ENCODE measurements at regions not wholly inside any gene's neighbourhood (a gene's known extent, or its start where the extent isn't known, plus 50 kb on each side); places are given as distances from the start of the nearest gene placed in this dataset.

DNA sequence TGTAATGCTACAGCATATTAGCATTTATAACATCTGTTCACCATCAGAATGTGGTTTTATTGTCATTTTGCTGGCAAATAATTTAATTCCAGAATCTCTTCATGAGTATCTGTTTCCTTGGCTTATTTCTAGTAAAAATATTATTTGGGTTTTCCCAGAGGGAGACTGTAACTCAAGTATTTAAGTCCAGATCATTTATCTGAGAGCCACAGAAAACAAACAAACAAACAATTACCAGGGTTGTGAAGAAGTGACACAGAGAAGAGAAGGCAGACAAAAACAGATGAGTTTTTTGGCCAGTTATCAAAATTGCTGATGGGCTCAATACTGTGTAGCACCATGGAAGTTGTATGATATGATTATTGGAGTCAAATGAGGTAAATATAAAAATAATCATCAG is 515.1 kb downstream of the TECRL start:
- ChIA-PET POLR2A (no interaction called here), CTCF (no interaction called here)
- intact Hi-C loops (cut with DNase I, micrococcal nuclease), result no loop called here
- Histone ChIP-seq H3K4me3 (ENCODE audit: low read length) (no peak overlapping the region), H3K4me1 (ENCODE audit: insufficient read depth, low read length) (no peaks in the 10 kb centered on the region), H3K9me3 (ENCODE audit: control insufficient read depth in 1 of 2, insufficient read depth in 1 of 2, low read length in 2 of 2) (peaks cover 0 to 3% of the 10 kb centered on the region in 2 experiments), H3K36me3 (ENCODE audit: insufficient read depth, low read length) (no peaks in the 10 kb centered on the region), H3K27me3 (ENCODE audit: control insufficient read depth in 1 of 2, insufficient read depth in 2 of 2, low read length in 2 of 2) (no peaks in the 10 kb centered on the region), H3K27ac (ENCODE audit: low read depth in 1 of 2, low read length in 2 of 2) (no peak overlapping the region)
- Mint-ChIP-seq H3K36me3 (ENCODE audit: low read depth) (no peaks in the 10 kb centered on the region), H3K9me3 (peaks cover 16% of the 10 kb centered on the region), H3K27me3 (no peaks in the 10 kb centered on the region), H3K27ac (no peak overlapping the region), H3K4me1 (ENCODE audit: low read depth) (no peaks in the 10 kb centered on the region), H3K4me3 (no peak overlapping the region)
- TF ChIP-seq CTCF (IDR thresholded peaks at IDR 0.05), result no peak
- DNase-seq, result no peak
- ATAC-seq (ENCODE audit: poor library complexity), result no peak

DNA sequence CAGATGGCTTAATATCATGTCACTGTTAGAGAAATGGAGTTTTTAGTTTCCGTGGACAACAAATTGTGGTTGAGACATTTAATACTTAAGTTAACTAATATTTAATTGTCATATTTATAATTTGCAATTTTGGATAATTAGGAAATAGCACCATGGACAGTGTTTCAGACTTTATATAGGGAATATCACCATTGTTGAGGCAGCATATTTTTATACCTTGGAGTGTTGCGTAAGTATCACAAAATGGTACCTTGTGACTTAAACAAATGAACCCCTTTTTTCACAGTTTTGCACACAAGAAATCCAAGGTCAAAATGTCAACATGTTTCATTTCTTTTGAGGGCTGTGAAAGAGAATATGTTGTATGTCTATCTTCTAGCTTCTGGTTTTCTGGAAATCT is 539.9 kb downstream of the TECRL start:
- intact Hi-C loops (cut with DNase I, micrococcal nuclease), result no loop called here
- Mint-ChIP-seq H3K27me3 (no peaks in the 10 kb centered on the region), H3K36me3 (ENCODE audit: low read depth) (no peaks in the 10 kb centered on the region), H3K4me3 (no peak overlapping the region), H3K9me3 (peaks cover 12% of the 10 kb centered on the region), H3K27ac (no peak overlapping the region), H3K4me1 (ENCODE audit: low read depth) (no peaks in the 10 kb centered on the region)
- ChIA-PET POLR2A (no interaction called here), CTCF (no interaction called here)
- Histone ChIP-seq H3K36me3 (ENCODE audit: insufficient read depth, low read length) (no peaks in the 10 kb centered on the region), H3K27me3 (ENCODE audit: control insufficient read depth in 1 of 2, insufficient read depth in 2 of 2, low read length in 2 of 2) (no peaks in the 10 kb centered on the region), H3K4me3 (ENCODE audit: low read length) (no peak overlapping the region), H3K4me1 (ENCODE audit: insufficient read depth, low read length) (no peaks in the 10 kb centered on the region), H3K27ac (ENCODE audit: low read depth in 1 of 2, low read length in 2 of 2) (no peak overlapping the region), H3K9me3 (ENCODE audit: control insufficient read depth in 1 of 2, insufficient read depth in 1 of 2, low read length in 2 of 2) (no peaks in the 10 kb centered on the region)
- DNase-seq (no peak), ATAC-seq (ENCODE audit: poor library complexity) (no peak)
- TF ChIP-seq CTCF (IDR thresholded peaks at IDR 0.05), result no peak

DNA sequence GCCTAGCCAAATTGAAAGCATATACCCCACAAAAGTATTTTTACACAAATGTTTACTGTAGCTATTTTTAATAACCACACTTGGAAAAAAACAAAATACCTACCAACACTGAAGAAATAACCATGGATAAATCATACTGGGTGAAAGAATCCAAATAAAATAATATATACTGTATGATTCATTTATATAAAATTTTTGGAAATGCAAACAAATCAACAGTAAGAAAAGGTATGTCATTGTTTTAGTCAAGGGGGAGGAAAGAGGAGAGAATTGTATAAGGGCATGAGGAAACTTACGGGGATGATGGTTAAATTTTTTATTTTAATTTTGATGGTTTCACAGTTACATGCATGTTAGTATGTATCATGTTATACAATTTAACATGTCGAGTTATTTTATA is 557.8 kb downstream of the TECRL start:
- H3K27me3 Mint-ChIP-seq, result no peaks in the 10 kb centered on the region
- H3K4me3 Mint-ChIP-seq, result no peak overlapping the region
- H3K9me3 Mint-ChIP-seq, result peaks cover 3% of the 10 kb centered on the region
- H3K4me1 ChIP-seq (ENCODE audit: insufficient read depth, low read length), result no peaks in the 10 kb centered on the region
- intact Hi-C loops (cut with DNase I, micrococcal nuclease), result no loop called here
- H3K9me3 ChIP-seq (ENCODE audit: control insufficient read depth in 1 of 2, insufficient read depth in 1 of 2, low read length in 2 of 2), result peaks cover 0 to 9% of the 10 kb centered on the region in 2 experiments
- H3K36me3 Mint-ChIP-seq (ENCODE audit: low read depth), result no peaks in the 10 kb centered on the region
- ChIA-PET POLR2A (no interaction called here), CTCF (no interaction called here)
- H3K36me3 ChIP-seq (ENCODE audit: insufficient read depth, low read length), result no peaks in the 10 kb centered on the region
- no peak for TF ChIP-seq CTCF (IDR thresholded peaks at IDR 0.05)
- no peak overlapping the region for H3K27ac ChIP-seq (ENCODE audit: low read depth in 1 of 2, low read length in 2 of 2)
- ATAC-seq (ENCODE audit: poor library complexity), result no peak
- no peaks in the 10 kb centered on the region for H3K27me3 ChIP-seq (ENCODE audit: control insufficient read depth in 1 of 2, insufficient read depth in 2 of 2, low read length in 2 of 2)
- H3K27ac Mint-ChIP-seq, result no peak overlapping the region
- no peaks in the 10 kb centered on the region for H3K4me1 Mint-ChIP-seq (ENCODE audit: low read depth)
- no peak overlapping the region for H3K4me3 ChIP-seq (ENCODE audit: low read length)
- DNase-seq, result no peak

Measured in CD4-positive, alpha-beta T cell (primary cell).